EL (cell line): ENCODE measurements at regions not wholly inside any gene's neighbourhood (a gene's known extent, or its start where the extent isn't known, plus 50 kb on each side); places are given as distances from the start of the nearest gene placed in this dataset.
"Not testable (repeated sequence)": the region's sequence is repeated elsewhere in the genome, so short reads cannot be mapped to it uniquely, and the experiment has no call there.

Experiments
- DNase-seq: peaks from one replicate; pipeline ENCODE4 v3.0.0-alpha.2; 2016

GRCh38 chr5:74530326-74531050 lies 110.0 kb downstream of the ENC1 start:
- no peak for DNase-seq

DNA sequence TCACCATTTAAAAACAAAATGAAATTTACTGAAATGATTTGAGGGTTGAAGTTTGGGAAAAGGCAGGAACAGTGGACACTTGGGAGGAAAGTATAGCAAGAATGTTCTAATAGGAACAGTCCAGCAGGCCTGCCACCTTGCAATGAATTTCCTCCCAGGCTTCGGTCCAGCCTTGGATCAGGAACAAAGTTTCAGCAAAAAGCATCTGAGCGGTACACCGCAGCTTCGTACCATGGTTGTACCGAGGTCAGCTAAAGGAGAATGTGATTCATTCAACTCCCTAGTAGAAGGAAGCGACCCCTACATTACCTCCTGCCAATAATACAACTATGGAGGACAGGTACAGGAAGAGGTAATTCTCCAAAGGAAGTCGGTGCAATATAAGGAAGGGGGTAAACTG lies 111.4 kb downstream of the ENC1 start:
- DNase-seq = no peak

GRCh38 chr5:74526111-74526510 lies 114.4 kb downstream of the ENC1 start:
- DNase-seq = no peak

DNA sequence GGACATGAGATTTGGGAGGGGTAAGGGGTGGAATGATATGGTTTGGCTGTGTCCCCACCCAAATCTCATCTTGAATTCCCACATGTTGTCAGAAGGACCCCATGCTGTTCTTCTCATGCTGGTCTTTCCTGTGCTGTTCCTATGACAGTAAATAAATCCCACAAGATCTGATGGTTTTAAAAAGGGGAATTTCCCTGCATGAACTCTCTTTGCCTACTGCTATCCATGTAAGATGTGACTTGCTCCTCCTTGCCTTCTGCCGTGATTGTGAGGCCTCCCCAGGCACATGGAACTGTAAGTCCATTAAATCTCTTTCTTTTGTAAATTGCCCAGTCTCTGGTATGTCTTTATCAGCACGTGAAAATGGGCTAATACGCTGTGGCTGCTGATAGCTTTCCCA lies 115.8 kb downstream of the ENC1 start:
- not testable (repeated sequence) for DNase-seq

DNA sequence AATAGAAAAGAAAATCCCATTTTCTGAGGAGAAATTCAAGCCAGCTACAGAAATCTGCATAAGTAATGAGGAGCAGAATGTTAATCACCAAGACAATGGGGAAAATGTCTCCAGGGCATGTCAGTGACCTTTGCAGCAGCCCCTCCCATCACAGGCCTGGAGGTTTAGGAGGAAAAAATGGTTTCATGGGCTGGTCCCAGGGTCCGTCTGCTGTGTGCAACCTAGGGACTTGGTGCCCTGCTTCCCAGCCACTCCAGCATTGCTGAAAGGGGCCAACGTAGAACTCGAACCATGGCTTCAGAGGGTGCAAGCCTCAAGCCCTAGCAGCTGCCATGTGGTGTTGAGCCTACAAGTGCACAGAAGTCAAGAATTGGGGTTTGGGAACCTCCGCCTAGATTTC lies 116.8 kb downstream of the ENC1 start:
- DNase-seq = not testable (repeated sequence)

GRCh38 chr5:74522838-74523237 lies 117.7 kb downstream of the ENC1 start:
- not testable (repeated sequence) for DNase-seq

DNA sequence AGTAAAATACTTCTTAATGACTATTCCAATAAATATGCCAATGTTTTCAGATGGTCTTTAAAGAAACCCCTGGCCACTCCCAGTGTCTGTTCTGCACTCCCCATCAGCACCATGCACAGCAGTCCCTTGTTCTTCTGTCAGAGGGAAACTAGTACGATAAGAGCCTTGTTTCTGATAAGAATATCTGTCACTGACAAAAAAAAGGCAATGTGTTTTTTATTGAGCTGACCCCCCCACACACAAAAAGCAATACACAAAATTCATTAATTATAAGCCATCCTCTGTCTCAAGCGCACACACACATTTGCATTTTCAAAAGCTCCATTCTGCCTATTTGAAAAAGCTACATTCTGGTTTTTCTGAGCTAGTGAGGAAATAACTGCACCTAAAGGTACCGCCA lies 119.1 kb downstream of the ENC1 start:
- no peak for DNase-seq

DNA sequence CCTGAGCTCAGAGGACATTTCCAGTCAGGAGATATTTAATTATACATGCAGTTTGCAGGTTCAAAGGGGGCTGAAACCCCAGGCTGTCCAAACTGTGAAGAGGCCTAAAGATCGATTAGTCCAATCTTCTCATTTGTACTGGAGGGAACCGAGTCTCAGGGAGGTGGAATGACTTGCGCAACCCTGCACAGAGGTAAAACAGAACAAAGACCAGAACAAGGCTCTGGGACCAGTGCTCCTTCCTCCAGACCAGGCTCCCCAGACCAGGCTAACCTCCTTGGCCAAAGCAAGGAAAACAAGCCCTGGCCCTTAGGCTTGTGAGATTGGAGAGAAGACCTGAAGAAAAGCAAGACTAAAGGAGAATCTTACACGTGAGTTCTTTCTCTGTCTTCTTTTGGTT lies 120.8 kb downstream of the ENC1 start:
- no peak for DNase-seq

- DNase-seq = peak; percentile 43
Observed at GRCh38 chr5:74519161-74519571, 121.4 kb downstream of the ENC1 start.

- peak; percentile 76 for DNase-seq
Observed at GRCh38 chr5:74517700-74518099, 122.8 kb downstream of the ENC1 start.

GRCh38 chr5:74516211-74516636 lies 124.3 kb downstream of the ENC1 start:
- DNase-seq = peak; percentile 80

GRCh38 chr5:74514888-74515551 lies 125.5 kb downstream of the ENC1 start:
- DNase-seq = no peak

- DNase-seq = not testable (repeated sequence)
Observed at GRCh38 chr5:74511770-74512169, 128.8 kb downstream of the ENC1 start.

- DNase-seq = no peak
Observed at GRCh38 chr5:74510476-74511075, 130.0 kb downstream of the ENC1 start.

DNA sequence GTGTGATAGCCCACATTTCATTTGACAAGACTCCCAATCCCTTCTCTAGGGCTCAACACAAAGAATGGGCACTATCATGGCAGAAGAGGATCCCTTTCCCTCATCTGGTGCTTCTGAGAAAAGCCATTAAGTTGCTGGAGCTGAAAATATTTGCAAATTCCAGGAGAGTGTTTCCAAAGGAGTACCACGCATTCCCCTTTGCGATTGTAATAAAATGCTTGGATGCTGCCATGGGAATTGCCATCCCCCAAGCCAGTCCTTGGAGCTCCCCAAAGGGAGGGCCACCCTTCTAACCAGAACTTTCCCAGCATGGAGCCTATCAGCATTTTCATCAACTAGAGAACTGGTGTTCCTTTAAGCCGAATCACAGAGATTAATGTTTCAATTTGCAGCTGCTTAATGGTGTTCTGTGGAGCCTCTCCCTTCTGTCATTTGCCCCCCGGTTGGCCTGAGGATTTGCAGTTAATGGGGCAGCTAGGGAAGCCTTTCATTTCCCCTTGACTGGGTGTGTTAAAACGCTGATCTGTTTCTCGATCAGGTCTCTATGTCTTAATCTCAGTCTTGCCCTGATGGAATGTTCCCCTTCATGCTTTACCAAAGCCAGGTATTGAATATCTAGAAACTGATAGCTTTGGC lies 133.0 kb downstream of the ENC1 start:
- DNase-seq = no peak

DNA sequence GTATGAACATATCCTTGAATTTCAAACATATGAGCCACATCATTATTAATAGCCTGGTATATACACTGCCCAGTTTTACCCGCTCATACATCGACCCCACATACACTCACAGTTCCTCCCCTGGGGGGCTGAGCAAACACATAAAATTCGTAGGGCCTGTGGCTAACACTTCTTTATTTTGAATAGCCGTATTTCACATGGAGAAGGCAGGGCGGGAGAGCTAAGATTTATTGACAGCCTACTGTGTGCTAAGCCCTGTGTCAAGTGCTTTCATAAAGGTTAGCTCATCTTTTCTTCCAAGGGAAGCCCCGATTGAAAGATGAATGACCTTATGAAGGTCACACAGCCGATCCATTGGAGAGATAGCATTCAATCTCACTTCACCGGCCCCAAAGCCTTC lies 134.4 kb downstream of the ENC1 start:
- DNase-seq = no peak

DNA sequence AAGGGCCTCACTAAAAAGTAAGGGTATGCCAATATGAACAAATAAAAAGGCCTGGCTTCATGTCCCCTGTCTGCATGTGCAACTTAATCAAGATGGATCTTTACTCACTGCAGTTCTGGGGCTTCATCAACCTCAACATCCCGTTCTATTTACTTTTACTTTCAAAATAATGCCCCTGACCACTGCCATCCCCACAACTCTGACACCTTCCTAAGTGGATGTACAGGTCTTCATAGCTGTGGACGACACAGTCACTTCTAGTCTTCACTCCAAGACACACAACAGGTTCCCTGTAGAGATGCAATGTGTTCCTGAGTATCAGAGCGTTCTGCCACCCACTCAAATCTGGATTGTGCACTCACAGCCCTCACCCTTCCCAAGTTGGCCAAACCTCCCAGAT lies 136.1 kb downstream of the ENC1 start:
- DNase-seq = no peak

GRCh38 chr5:74502479-74502950 lies 138.0 kb downstream of the ENC1 start:
- no peak for DNase-seq

GRCh38 chr5:74501674-74502478 lies 138.7 kb downstream of the ENC1 start:
- DNase-seq = no peak

DNA sequence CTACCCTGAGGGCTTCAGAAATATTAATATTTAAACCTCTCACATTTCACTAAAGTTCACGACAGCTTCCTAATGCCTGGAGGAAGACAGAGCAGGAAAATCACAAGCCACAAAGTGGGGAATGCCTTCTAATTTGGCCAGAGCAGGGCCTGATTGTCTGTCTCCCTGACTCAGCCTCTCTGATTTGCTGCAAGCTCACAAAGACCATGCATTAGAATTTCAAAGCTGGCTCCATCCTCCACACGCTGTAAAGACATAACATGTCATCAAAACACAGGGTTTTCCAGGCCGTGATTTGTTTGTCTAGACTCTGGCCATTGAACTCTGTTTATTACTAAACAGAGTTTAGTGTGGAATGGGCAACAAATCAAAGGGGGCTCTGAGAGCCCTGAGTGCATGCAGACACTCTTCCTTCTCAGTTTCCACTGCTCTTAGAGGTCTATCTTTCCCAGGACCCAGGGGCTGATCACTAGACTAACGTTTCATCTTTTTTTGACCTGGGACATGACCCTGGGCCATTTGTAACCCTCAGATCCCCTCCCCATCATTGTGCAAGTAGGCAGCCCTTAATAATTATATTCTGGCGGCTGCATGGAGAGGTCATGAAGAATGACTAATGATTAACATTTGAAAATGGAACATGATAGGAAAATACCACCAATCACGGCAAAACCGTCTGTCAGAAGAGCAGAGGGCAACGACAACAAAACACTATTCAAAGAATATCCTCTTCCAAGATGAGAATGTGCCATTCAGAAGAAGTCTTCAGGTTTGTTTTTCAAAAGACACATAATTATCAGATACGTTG lies 140.2 kb downstream of the ENC1 start:
- no peak for DNase-seq

DNA sequence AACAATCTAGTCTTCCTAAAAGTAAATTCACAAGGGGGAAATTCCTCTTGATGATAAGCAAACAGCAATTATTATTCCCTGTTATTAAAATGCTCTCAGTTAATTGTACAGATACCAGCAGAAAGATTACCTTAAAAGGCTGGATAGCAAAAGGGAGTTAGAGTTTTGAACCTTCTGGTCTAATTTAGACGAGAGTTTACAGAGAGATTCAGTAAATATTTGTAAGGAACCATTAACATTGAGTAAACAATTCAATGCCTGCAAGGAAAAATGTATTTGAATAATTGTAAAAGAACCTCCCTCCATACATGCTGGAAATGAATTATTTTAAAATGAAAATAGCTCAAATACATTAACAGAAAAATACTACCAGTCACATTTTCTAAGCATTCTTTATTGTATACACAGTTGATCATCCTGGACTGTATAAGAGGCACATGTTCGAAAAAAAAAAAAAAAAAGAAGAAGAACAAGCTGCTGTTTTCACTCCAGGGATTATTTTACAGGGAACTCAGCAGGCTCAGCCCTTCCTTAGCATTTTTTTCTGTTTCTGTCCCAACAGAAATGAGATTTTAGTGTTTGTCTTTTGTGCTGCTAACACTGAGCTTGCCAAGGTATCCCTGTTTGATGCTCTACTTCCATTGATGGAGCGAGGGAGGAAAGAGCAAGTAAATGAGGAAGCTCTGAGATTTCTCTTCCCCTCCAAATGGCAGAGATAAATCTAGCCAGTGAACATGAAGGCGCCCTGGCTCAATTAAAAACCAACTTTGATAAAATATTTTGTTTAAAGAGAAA lies 141.1 kb downstream of the ENC1 start:
- DNase-seq = no peak
